RWPE1 (cell line): ENCODE measurements at regions not wholly inside any gene's neighbourhood (a gene's known extent, or its start where the extent isn't known, plus 50 kb on each side); places are given as distances from the start of the nearest gene placed in this dataset.
"Not testable (repeated sequence)": the region's sequence is repeated elsewhere in the genome, so short reads cannot be mapped to it uniquely, and the experiment has no call there.

Source experiments
- CTCF ChIA-PET: fragments of 350-600 bp; sonication (Branson Sonifier 250); formaldehyde crosslinking; extraction: SDS; loops from one replicate; lab custom pipeline; 2021; lab: Yijun Ruan, JAX
- POLR2A ChIA-PET: fragments of 400-600 bp; formaldehyde crosslinking; extraction: SDS; loops from one replicate; lab custom pipeline; 2020; ENCODE audit warnings: antibody characterized with exemption; ENCODE audit not compliant: low non-redundant PET; lab: Yijun Ruan, JAX
- DNase-seq: peaks from one replicate; pipeline ENCODE4 v3.0.0; 2012; ENCODE audit warnings: low spot score
- H3K27ac ChIP-seq: fragments of 450-650 bp; 2 replicates; pipeline ENCODE4 v1.5.1; 2017
- TF ChIP-seq, protein P1 (sequence below): fragments of 450-650 bp; conservative IDR thresholded peaks from 2 replicates; pipeline ENCODE4 v1.5.1; 2017; ENCODE audit warnings: low read depth, mild to moderate bottlenecking

DNA sequence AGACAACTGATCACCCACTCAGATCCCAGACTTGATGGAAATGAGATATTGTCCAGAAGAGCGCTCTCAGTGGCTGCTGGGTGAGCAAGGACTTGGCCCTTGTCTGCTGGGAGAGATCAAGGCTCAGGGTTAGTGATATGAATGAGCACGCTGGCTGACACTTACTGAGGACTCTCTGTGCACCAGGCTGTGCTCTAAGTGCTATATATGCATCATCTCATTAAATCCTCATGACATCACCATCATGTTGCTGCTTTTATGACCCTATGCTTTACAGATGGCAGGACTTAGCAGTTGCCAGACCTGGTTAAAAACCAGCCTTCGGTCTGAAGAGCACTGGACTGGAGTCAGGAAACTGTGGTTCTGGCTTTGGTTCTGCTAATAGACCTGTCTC is 260.9 kb downstream of the VRK1 start:
- ChIA-PET CTCF (no interaction called here), POLR2A (no interaction called here)
- TF ChIP-seq, protein P1, sequence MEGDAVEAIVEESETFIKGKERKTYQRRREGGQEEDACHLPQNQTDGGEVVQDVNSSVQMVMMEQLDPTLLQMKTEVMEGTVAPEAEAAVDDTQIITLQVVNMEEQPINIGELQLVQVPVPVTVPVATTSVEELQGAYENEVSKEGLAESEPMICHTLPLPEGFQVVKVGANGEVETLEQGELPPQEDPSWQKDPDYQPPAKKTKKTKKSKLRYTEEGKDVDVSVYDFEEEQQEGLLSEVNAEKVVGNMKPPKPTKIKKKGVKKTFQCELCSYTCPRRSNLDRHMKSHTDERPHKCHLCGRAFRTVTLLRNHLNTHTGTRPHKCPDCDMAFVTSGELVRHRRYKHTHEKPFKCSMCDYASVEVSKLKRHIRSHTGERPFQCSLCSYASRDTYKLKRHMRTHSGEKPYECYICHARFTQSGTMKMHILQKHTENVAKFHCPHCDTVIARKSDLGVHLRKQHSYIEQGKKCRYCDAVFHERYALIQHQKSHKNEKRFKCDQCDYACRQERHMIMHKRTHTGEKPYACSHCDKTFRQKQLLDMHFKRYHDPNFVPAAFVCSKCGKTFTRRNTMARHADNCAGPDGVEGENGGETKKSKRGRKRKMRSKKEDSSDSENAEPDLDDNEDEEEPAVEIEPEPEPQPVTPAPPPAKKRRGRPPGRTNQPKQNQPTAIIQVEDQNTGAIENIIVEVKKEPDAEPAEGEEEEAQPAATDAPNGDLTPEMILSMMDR = no peak
- no peak for DNase-seq
- no peak overlapping the region for H3K27ac ChIP-seq

DNA sequence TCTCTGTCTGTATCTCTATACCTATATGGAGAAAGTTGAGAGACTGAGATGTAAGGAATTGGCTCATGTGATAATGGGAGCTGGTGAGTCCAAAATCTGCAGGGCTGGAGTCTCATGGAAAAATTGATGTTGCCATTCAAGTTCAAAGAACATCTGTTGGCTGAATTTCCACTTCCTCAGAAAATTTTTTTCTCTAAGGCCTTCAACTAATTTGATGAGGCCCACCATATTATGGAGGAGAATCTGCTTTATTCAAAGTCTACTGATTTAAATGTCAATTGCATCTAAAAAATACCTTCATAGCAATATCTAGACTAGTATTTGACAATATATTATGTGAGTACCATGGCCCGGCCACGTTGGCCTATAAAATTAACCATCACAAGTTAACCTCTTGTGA is 261.4 kb downstream of the VRK1 start:
- no peak overlapping the region for H3K27ac ChIP-seq
- TF ChIP-seq, protein P1 = no peak
- DNase-seq = no peak
- POLR2A ChIA-PET = no interaction called here
- CTCF ChIA-PET = no interaction called here

DNA sequence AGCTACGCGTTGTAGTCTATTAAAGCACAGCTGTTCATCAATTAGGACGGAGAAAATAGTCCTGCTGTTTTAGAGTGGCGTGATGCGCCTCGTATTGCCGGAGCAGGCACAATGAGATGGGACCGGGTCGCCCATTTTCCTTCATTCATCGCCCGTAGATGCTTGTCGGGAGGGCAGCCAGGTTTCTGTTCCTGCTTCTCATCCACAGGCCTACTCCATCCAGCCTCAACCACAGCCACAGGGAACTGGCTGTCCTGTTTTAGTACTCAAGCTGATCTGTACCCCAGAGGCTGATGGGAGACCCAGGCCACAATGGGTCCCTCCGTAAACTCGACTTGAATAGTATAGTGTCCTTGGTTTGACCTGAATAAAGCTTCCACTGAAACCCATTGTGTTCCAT is 264.0 kb downstream of the VRK1 start:
- POLR2A ChIA-PET = no interaction called here
- CTCF ChIA-PET = no interaction called here
- DNase-seq = no peak
- no peak overlapping the region for H3K27ac ChIP-seq
- TF ChIP-seq, protein P1 = no peak

DNA sequence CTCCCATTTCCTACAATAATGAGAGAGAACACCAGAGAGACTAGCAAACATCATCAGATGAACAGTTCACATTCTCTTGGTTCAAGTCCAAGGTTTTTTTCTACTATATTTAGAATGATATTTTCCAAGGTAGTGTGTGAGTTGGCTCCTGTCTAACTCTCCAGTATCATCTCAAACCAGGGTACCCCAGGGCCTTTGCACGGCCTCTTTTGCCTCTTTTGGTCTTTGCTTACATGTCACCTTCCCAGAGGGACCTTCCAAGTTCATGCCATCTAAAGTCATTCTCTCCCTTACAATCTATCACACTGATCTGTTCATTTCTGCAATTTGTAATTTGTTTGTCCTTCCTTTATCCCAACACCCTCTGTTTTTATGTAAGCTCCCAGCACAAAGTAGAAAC is 264.5 kb downstream of the VRK1 start:
- ChIA-PET POLR2A (no interaction called here), CTCF (no interaction called here)
- TF ChIP-seq, protein P1 = no peak
- DNase-seq = no peak
- H3K27ac ChIP-seq = no peak overlapping the region

DNA sequence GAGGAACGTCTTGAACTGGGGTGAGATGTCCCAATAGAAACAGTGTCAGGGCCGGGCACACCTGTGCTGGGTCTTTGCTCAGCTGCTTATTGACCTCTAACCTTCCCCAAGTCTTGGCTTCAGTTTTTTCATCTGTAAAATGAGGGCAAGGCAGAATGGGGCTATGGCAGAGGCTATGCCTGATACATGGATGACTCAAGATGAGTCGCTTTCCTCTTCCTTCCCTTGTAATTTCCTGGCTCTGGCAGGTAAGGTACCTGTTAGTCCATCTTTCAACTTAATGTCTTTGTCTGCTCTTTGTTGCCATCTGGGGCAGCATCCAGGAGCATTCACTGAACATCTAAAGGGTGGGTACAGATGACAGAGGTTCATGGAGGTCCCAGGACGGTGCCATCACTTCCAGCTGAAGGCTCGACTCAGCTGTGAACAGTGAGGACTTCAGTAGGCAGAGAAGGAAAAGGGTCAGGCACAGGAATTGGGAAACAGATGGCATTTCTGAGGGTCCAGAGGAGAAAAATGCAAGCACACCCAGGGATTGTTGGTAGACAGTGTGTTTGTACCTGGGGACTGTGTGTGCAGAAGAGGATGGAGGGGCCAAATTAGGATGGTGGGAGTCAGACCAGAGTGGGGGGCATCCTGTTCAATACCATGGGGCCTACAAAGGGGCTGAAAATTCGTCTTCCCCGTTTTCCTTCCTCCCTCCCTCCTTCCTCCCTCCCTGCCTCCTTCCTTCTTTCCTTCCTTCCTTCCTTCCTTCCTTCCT is 268.3 kb downstream of the VRK1 start:
- H3K27ac ChIP-seq = no peak overlapping the region
- POLR2A ChIA-PET = no interaction called here
- TF ChIP-seq, protein P1 = no peak
- CTCF ChIA-PET = no interaction called here
- peak; percentile 40 for DNase-seq

DNA sequence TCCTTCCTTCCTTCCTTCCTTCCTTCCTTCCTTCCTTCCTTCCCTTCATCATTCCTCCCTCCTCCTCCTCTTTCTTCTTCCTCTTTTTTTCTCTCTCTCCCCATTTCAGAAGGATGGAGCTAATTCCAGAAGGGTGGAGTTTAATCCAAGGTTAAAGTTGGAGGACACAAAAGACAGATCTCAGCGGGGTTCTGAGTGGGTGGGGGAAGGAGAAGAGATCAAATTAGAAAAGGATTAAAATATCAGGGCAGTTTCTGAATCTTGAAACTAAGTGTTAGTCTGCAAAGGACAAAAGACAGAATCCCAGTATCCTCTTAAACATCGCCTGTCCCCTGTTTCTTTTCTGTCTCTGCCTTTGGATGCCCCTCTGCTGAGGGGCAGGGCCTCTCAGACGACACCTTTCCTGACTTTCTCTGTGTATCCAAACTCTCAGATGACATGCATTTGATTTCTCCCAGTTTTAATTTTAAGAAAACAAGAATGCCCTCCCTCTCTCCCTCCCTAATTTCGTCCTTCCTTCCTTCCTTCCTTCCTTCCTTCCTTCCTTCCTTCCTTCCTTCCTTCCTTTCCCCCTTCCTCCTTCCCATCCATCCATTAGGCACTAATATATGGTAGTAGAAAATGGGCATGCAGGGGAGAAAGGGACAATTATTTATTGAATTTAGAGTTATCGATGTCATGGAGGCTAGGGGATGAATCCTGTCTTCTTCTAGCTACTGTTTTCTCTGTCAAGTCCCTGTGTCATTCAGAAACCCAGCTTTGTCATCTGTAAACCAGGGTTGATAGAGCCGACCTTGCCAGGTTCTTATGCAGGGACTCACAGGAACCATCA is 269.1 kb downstream of the VRK1 start:
- ChIA-PET CTCF (interaction anchor here (0.6 to 0.7 kb wide), 2 partner anchors 1193 to 1831 kb away, joined by 3 read pairs; no protein-coding TSS in a partner anchor), POLR2A (no interaction called here)
- DNase-seq = no peak
- H3K27ac ChIP-seq = no peak overlapping the region
- TF ChIP-seq, protein P1 = no peak

DNA sequence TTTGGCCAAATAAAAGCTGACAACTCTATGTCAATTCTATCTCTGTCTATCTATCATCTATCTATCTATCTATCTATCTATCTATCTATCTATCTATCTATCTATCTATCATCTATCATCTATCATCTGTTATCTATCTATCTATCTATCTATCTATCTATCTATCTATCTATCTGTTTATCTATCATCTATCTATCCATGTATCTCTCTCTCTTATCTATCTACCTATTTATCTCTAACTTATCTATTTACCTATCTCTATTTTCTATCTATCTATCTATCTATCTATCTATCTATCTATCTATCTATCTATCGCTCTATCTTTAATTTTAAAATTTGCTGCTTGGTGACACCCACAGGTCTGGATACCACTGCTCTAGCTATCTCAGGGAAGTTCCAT is 271.1 kb downstream of the VRK1 start:
- H3K27ac ChIP-seq, CTCF ChIA-PET, POLR2A ChIA-PET, DNase-seq: not testable (repeated sequence)
